HUDEP-2 (cell line): ENCODE measurements at regions not wholly inside any gene's neighbourhood (a gene's known extent, or its start where the extent isn't known, plus 50 kb on each side); places are given as distances from the start of the nearest gene placed in this dataset.

Experiments used
- DNase-seq, 76 experiments: peaks; one replicate each; lab custom pipeline; 2025; ENCODE audit not compliant: unreplicated experiment in 76 of 76; lab: John Stamatoyannopoulos, UW

DNA sequence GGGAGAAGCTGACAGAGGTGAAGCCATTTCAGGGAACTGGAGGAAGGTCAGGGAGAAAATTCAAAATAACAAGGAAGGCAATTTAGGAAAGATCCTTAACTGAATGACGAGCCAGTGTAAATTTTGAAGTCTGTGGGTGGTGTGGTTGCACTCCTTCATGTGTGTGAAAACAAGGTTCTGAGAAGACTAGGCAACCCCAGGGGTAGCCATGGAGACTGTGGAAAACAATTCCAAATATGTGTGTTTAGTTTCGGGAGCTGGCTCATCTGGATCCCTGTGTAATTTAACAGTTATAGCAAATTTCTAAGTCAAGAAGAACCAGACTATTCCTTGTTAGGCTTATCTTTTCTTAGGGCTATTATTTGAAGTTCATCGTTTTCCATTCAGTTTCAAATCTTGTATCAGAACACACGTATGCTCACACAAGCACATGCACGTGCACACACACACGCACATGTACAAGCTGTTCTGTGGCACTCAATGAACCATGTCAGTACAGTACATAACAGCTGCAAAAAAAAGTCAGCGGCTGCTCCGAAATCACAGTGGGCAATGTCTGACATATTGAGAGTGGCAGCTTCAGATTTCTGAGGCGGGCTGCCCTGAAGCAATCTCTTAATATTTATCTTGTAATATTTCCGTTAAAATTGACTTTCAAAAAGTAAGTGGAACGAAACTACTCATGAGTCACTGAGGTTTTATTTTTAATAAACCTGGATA is 411.2 kb downstream of the AEBP2 start:
- no peak for DNase-seq

GRCh38 chr12:19852100-19852855 is 413.0 kb downstream of the AEBP2 start:
- no peak for DNase-seq

GRCh38 chr12:19855851-19856250 is 416.6 kb downstream of the AEBP2 start:
- no peak for DNase-seq

DNA sequence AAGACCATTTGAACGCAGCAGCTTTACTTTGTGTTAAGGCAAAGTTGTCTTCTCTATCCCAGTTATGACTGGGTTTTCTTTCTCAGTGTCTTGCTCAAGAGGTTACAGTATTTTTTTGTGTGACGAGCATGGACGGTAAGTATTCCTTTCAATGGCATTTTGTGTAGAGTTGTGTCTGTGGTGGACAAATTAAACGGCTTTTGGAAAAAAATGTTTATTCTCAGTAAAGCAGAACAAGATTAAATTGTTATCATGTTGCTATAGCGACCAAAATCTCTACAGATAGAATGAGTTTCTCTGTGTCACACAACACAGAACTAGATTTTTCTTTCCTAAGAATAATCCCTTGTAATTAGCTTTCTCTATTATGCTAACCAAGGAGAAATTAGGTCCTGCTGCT is 417.1 kb downstream of the AEBP2 start:
- DNase-seq: no peak

- no peak for DNase-seq
These were observed 417.9 kb downstream of the AEBP2 start for GRCh38 chr12:19857204-19857603.

DNA sequence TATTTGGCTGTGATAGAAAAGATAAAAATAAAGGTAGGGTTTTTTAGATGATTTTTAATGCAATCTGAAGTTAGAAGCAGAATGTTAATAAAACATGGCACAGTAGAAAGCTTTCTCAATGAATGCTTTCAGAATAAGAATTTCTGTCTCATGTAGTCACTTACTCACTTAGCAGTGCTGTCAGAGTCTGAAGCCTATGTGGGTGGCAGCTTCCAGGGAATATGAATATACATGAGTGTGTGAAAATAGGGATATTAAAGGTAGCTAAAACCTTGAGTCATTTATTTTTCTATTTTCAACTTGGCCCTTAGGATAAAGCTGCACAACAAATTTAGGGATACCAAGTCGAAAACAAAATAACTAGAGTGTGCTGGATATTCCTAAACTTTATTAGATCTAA is 427.9 kb downstream of the AEBP2 start:
- DNase-seq: no peak

GRCh38 chr12:19867970-19868369 is 428.7 kb downstream of the AEBP2 start:
- DNase-seq: no peak

DNA sequence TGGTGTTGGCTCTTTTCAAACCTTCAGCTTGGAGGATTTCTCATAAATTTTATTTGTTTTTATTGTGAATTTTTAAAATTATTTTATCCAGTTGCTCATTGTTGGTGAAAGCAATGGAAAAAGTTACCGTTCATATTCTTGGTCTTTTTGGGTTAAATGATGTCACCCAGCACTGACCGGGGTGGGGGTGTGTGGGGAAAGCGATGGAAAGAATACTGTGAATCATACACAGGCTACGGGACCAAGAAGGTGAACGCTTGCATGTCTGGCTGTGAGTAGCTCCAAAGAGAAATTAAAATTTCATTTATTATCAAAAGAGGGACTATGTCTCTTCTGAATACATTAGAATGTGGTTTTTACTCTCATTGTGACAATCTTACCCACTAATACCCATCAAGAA is 430.1 kb downstream of the AEBP2 start:
- no peak for DNase-seq

- no peak for DNase-seq
These were observed 433.6 kb downstream of the AEBP2 start for GRCh38 chr12:19872621-19873540.

GRCh38 chr12:19880076-19880475 is 440.8 kb downstream of the AEBP2 start:
- no peak for DNase-seq

- no peak for DNase-seq
These were observed 441.4 kb downstream of the AEBP2 start for GRCh38 chr12:19880721-19881120.

DNA sequence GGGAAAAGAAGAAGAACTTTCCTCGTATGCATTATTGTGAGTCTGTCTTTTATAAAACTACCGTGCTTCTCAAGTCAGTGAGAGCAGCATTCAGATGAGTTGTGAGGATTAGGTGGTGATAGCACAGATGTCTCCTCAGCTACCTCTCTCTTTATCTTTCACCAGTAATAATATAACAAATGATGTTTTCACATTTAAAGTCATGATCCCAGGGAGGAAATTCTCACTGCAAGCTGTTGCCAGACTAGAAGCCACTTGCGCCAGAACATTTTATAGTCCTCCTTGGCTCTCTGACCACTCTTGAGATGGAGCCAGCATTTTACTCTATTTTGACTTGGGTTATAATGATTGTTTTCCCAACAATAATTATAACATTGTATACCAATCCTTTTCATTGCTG is 443.1 kb downstream of the AEBP2 start:
- no peak for DNase-seq

- no peak for DNase-seq
These were observed 444.8 kb downstream of the AEBP2 start for GRCh38 chr12:19884021-19884492.

DNA sequence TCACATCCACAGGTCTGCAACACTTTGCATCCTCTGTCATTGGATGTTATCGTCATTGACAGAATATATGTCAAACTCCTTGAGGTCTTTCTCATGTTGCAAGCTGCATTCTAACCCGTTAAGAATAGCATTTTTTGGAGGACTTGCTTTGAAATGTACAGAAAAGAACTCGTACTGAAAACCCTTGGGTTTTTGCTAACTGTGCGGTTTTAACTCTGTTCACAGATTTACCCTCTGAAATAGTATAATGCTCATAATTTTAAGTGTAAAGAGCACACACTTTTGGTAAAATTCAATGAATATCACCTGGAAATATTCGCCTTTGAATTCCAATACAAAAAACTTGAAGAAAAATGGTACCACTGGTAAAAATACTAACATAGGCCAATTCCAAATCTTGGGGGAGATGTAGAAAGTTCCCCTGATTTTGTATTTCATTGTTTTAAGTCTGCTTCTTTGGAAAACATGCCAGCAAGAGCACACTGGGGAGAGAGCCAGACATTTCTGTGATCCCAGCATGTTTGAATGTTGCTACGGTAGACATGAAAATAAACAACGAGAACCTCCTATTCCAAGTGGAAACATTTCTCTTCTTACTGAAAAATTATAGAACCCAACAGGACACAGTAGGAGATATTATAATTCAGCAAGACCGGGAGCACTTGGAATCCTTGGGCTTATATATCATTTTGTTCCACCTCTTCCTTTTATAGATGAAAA is 446.0 kb downstream of the AEBP2 start:
- no peak for DNase-seq

DNA sequence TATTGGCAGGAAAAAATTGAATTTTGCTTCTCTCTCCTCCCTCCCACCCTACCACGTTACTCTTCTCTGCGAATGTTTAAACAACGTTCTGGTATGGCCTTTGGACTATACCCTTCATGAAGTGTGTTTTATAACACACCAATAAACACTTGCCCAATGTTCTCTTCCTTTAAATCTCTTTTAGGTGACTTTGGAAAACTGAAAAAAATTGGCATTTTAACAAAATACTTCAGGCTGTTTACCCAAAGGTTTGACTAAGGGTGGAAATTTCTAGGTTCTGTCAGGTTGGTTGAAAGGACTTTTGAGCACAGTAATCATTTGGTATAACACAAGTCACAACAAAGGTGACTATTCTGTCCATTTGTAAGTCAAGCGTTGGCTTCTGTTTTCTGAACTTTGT is 446.8 kb downstream of the AEBP2 start:
- DNase-seq: no peak

- DNase-seq: no peak
These were observed 447.4 kb downstream of the AEBP2 start for GRCh38 chr12:19886639-19887064.

GRCh38 chr12:19890024-19890423 is 450.7 kb downstream of the AEBP2 start:
- no peak for DNase-seq

- DNase-seq: no peak
These were observed 452.8 kb downstream of the AEBP2 start for GRCh38 chr12:19891936-19892591.

DNA sequence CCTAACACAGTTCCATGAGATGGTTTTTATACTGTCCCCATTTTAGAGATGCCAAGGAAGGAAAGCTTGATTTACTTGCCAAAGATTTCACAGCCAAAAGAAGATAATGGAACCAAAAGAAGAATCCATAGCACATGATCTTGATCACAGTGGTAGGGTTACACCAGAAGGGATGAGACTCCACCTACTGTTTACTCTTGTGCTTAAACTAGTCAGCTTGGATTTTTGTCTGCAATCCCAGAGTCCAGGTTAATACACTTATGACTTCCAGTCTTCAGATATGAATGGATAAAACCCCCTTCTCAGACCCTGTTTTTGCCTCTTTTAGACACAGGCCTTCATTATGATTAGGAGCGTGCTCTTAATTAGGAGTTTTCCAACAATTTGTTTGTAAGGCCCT is 454.2 kb downstream of the AEBP2 start:
- no peak for DNase-seq

GRCh38 chr12:19894050-19894449 is 454.8 kb downstream of the AEBP2 start:
- no peak for DNase-seq
